Right ventricle myocardium superior (tissue), 1 donor: ENCODE measurements at regions not wholly inside any gene's neighbourhood (a gene's known extent, or its start where the extent isn't known, plus 50 kb on each side); places are given as distances from the start of the nearest gene placed in this dataset.
"Not testable (repeated sequence)": the region's sequence is repeated elsewhere in the genome, so short reads cannot be mapped to it uniquely, and the experiment has no call there.

Experiments
- ATAC-seq: fragments of 200-7000 bp; cut with Tn5 transposase; one replicate; pipeline ENCODE4 v1.9.1; 2020; ENCODE audit warnings: mild to moderate bottlenecking; ENCODE audit not compliant: poor library complexity
- DNase-seq: peaks from one replicate; pipeline ENCODE4 v3.0.0-alpha.2; 2020
- intact Hi-C: fragments of 100-400 bp; cut with DNase I; formaldehyde crosslinking; loops from one replicate; pipeline ENCODE4 v1.11.2; 2022
- donor health status: DM: no; HTN: yes; CAD: no; lungs with severe emphysema.

DNA sequence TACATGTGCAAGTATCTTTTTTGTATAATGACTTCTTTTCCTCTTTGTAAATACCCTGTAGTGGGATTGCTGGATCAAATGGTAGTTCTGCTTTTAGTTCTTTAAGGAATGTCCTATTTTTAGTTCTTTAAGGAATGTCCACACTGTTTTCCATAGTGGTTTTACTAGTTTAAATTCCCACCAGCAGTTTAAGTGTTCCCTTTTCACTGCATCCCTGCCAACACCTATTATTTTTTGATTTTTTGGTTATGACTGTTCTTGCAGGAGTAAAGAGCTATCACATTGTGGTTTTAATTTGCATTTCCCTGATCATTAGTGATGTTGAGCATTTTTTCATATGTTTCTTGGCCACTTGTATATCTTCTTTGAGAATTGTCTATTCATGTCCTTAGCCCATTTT is 164.4 kb downstream of the RND3 start:
- ATAC-seq, intact Hi-C loops, DNase-seq: not testable (repeated sequence)

DNA sequence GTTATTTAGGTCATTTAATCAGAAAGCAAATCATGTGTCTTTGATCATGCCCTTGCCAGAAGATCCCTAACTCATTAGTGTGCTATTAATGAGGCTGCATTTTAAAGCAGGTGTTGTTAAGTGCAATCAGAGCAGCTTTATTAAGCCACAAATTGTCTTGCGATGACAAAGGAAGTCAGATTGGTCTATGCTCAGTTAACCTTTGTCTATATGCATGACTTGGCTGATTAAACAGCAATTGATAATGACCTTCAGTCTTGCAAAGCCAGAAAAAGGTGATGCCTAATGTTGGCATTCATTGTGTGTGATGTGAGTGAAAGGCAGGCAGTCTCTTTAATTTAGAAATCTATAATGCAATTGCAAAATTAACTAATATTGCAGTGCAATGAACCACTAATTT is 166.9 kb downstream of the RND3 start:
- intact Hi-C loops, result no loop called here
- DNase-seq, result no peak
- ATAC-seq, result no peak

DNA sequence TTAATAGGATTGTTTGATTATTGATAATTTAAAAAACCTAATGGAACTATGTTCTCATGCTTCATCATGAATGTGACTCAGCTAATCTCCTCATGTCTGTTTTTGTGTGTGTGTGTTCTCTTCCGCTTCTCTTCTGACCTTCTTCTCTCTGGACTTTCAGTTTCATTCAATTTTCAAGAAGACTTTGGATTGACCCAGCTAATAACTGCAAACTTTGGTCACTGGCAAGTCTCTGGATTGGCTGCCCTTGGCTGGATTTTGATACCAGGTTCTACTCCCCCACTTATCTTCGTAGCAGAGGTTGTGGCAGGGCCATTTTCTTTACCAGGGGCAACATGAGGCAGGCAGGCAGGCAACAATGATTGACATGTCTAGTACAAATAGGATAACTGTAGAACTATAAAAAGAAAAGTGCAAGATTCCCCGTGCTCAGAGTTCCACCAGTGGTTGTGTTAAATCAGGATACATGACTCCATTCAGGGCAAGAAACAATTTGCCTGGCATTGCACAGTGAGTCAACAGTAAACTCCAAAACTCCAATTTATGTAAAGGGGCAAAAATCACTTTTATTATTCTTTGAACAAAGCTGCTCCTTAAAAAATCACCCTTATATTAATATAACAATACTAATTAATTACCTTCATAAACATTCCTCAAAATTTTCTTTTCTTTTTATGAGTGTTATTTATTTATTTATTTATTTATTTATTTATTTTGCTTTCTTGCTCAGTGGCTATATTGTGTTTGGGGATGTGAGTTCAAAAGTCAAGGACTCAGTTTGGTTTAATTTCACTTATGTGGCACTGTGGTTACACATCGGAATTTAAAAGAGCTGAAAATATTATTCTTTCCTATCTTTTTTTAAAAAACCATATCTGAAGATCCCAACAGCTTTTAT is 167.6 kb downstream of the RND3 start:
- DNase-seq (no peak), ATAC-seq (no peak)
- intact Hi-C loops, result no loop called here

DNA sequence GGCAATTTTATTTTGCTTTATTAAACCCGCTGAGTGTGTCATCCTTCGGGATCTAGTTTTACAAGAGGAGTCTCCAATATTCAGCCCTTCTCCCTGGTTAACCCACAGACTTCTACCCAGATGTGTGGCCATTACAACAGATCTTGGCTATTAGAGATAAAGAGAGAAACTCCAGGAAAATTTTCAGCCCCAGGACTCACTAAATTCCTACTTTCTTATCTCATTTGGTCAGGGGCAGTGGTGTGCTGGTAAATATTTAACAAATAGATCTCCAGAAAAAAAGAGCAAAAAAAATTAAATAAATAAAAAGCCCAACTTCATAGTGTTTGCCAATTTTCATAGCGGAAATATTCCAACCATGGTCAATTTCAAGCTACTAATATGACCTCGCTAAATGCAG is 168.4 kb downstream of the RND3 start:
- DNase-seq, result no peak
- no peak for ATAC-seq
- intact Hi-C loops, result no loop called here

DNA sequence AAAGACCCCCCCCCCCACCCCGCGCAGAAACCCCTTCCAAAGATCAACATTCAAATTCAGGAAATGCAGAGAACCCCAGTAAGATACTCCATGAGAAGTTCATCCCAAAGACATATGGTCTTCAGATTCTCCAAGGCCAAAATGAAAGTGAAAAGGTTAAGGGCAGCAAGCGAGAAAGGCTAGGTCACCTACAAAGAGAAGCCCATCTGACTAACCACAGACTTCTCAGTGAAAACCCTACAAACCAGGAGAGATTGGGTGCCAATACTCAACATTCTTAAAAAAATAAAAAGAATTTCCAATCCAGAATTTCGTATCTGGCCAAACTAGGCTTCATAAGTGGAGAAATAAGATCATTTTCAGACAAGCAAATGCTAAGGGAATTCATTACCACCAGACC is 175.2 kb downstream of the RND3 start:
- no peak for ATAC-seq
- DNase-seq, result no peak

DNA sequence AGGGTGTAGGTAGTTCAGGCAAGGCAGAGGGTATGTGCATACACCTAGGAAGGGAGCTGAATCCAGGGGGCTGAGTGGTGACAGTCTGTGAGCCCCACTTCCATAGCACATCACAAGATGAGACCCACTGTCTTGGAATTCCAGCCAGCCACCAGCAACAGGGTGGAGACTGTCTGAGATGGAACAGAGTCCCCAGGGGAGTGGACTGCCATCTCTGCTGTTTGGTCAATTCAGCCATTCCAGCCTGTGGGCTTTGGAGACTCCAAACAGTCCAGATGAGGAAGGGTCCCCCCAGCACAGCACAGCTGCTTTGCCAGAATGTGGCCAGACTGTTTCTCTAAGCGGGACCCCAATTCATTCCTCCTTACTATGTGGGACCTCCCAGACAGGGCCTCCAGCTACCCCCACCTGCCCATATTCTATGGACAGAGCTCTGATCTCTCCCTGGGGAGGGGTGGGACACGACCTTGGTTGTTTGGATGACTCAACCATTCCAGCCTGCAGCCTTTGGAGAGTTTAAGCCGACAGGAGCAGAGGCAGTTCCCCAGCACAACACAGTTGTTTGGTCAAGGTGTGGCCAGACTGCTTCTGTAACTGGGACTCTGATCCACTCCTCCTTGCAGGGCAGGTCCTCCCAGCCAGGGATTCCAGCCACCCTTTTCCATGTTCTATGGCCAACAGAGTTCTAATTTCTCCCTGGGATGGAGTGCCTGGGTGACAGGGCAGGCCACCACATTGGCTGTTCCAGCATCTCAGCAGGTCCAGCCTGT is 178.0 kb downstream of the RND3 start:
- ATAC-seq (no peak), DNase-seq (no peak)
- intact Hi-C loops, result no loop called here

More for the DNA sequence above, 175.2 kb downstream of the RND3 start:
- intact Hi-C loops, result no loop called here

DNA sequence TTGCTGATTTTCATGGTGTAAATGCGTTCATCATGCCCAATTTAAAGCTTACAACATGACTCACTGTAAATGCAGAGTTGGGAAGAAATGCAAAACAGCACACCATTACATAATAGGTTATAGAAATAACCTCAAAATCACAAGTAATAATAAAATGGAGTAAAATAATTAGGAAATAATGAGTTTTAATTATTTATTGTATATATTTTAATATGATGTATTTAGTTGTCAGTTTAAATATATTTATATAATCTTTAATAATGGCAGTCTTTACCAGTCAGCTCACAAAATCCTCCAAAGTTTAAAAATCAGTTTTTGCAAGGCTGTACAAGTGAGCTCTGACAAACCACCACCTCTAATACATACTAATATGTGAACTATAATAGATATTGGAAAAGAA is 180.2 kb downstream of the RND3 start:
- ATAC-seq, result no peak
- intact Hi-C loops, result no loop called here

DNA sequence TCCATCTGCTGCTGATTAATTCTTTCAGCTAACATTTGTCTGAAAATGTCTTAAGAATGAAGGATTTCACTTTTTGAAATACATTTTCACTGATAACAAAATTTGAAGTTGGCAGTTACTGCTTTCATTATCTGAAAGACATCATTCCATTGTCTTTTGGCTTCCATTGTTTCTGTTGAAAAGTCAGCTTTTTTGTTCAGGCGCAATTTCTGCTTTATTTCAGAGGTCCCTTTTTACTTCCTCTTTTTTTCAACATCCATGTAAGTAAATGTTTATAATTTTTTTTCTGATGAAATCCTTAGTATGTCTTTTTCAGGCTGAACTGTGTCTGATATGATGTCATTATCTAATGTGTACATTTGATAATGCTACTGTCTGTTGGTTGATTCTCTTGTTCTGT is 184.2 kb downstream of the RND3 start:
- intact Hi-C loops, result no loop called here
- ATAC-seq, result no peak
- DNase-seq, result no peak

More for the DNA sequence above, 180.2 kb downstream of the RND3 start:
- no peak for DNase-seq

DNA sequence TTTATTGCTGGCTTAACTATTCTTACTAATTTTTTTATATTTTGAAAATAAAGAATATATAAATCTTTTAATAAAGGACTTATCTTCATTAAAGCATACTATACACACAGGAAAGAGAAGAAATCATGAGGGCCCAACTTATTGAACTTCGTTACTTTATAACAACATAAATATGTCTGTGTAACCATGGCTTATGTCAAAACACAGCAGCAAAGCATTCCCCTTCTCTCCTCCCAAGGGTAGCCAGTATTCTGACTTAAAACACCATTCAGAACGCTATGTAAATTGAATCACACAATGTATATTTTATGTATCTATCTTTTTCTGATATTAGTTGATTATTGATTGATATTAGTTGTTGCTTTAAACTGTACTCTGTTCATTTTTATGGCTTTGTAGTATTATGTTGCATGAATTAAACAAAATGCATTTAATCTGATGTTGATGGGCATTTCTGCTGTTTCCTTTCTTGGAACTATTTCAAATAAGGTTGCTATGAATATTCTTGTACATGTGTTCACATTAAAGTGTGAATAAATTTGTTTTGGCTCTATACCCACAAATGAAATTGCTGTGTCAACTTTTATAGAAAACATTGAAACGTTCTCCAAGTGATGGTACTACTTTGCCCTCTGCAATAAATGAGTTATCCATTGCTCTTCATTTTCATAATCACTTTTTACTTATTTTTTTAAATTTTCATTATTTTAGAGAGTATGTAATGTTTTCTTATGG is 188.7 kb downstream of the RND3 start:
- intact Hi-C loops, result no loop called here
- ATAC-seq, result no peak
- no peak for DNase-seq

DNA sequence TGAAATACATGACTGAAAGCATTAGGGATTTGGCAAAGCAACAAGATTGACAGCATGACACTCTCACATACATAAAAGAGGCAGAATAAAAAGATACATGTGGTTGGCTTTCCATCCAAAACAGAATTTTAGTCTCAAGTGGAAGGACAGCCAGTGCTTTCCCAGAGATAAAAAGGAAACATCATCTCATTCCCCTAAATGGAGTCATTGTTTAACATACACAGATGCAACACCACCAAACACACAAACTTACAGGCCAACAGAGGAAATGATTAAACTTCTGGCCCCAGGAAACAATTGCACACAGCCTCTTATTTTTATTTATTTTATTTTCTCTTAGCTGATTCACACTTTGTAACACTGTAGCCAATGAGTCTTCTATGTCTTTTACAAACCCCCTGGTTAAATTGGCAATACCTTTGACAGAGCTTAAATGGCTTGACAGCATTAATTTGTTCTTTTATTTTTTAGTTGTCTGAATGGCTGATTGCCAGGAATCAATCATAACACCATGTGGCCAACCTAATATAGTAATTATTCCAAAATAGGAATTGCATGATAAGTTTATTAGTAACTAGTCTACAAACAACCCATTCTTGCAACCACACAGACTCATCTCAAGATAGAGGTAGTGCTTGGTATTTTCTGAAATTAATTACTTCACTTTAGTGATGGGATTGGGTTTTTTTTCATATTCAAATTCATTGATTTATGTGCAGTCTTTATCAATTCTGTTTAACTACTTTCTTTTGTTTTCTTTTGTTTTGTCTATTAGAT is 190.5 kb downstream of the RND3 start:
- peak; percentile 82 for ATAC-seq
- no peak for DNase-seq
- intact Hi-C loops, result no loop called here

DNA sequence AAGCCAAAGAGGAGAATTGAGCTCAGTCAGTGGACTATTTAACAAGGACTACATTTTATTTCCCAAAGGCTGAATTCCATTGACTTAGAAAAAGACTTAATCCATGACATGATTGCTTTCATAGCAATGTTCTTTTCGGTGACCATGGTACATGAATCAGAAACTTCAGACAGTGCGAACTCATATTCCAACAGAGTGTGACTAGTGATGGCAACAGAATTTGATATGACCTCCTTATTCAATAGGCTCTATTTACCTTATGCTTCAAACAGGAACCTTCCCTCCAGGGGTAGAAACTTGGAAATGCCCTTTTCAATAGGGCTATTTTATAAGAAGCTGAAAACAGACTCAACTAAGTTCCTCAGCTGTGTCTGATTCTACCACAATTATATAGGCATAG is 191.9 kb downstream of the RND3 start:
- DNase-seq, result no peak
- intact Hi-C loops, result no loop called here
- no peak for ATAC-seq

DNA sequence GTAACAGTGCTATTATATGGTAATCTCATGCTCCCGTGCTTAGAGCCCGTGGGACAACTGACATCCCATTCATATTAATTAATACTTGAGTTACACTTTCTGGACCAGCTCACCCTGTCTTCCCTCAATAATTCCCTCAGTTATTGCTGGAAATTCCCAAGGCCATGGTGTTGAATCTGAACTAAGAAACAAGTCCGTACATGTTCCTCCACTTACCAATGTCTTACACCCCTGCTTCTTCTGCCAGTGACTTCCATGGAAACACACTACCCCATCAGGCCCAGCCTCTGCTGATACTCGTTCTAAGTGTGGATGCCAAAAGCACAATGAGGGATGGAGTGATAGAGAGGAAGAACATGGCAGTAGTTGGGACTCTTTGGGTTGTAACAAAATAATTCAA is 193.7 kb downstream of the RND3 start:
- ATAC-seq, result no peak
- DNase-seq, result no peak
- intact Hi-C loops, result no loop called here

DNA sequence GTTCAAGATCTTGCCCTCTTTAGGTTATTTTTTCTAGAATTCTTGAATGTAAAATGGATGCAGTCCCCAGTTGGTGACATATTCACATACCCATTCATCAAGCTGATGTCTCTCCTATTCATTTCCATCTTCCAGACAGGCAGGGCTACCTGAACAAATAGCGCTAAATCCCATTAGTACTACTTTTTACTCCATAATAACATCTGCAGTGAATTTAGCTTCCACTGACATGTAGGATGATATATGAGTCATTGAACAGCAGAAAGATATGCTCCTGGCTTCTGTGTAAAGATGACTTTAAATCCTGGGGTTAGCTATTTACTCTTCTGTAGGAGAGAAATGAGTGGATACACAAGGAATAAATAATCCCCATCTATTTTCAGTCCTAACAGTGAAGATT is 194.7 kb downstream of the RND3 start:
- ATAC-seq (no peak), DNase-seq (no peak)
- intact Hi-C loops, result no loop called here

DNA sequence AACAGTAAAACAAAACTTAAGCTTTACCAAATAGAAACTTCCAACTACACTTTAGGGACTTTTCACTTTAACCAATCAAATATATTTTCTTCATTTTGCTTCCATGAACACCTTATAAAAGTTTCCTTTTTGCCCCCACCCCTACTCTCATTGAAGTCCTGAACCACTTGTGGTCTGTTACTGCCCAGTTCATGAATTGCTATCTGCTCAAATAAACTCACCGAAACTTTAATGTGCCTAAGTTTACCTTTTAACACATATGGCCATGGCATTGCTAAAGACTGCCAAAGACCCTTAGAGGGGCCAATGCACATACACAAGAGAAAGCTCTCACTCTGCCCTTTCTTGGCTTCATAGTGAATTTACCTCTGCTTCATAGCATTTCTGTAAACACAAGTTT is 195.3 kb downstream of the RND3 start:
- intact Hi-C loops, result no loop called here
- no peak for DNase-seq
- no peak for ATAC-seq

DNA sequence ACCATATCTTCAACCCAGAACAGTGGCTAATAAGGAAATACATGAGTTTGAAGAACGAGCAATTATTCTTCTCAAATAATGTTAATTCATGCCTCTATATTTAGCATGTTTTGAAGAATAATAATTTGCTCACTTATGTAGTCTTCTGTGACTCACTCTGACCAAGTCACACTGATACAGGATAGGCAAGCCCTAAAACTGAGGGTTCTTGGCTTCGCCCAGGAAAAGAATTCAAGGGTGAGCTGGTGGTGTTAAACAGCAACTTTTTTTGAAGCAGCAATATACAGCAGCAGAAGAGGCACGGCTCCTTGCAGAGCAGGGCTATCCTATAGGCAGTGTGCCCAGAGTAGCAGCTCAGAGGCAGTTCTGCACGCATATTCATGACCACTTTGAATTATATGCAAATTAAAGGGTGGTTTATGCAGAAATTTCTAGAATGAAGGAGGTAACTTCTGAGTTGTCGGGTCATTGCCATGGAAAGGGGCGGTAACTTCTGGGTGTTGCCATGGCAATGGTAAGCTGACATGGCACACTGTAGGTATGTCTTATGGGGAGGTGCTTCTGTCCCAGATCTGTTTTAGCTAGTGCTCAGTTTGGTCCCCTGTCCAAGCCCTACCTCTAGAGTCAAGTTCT is 200.6 kb downstream of the RND3 start:
- DNase-seq, result no peak
- no peak for ATAC-seq
- intact Hi-C loops, result no loop called here

DNA sequence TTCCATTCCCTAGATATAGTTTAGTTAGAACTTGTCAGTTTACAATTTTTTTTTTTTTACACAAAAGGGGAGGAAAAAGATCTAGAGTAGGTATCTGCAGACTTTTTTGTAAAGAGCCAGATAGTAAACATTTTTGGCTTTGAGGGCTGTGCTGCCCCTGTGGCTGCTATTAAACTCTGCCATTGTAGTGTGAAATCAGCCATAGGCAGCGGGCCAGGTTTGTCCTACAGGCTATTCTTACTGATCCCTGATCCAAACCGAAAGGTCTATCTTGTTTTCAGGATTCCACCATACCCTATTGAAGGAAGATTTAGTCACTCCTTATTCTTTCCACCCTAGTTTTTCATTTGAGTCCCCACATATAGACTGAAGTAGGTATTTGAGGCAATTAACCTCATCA is 203.4 kb downstream of the RND3 start:
- ATAC-seq (no peak), DNase-seq (peak; percentile 41)
- intact Hi-C loops, result no loop called here

DNA sequence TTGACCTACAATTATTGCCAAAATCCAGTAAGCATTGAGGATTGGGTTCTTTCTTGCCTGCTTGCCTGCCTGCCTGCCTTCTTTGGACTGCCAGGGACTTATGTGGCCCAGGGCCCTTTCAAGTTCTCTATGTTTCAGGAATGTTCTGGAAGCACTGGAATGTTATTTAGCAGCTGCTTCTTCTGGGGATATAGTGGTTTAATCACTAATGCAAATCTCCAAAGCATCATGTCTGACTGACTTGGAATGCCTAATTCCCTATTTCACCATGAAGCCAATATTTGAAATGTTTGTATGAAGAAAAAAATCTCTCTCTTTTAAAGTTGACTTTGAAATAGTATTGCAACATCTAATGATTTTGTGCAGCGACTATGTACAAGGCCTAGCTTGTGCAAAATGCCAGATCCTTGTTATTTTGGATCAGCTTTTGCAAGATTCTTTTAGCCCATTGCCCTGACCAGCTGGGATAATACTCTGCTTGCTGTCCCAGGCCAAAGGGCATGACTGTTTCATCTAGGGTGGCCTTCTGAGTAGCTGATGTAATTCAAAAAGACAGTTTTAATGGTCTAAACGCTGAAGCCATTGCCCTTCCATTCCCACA is 204.6 kb downstream of the RND3 start:
- no peak for DNase-seq
- ATAC-seq, result peak; percentile 77
- intact Hi-C loops, result no loop called here

DNA sequence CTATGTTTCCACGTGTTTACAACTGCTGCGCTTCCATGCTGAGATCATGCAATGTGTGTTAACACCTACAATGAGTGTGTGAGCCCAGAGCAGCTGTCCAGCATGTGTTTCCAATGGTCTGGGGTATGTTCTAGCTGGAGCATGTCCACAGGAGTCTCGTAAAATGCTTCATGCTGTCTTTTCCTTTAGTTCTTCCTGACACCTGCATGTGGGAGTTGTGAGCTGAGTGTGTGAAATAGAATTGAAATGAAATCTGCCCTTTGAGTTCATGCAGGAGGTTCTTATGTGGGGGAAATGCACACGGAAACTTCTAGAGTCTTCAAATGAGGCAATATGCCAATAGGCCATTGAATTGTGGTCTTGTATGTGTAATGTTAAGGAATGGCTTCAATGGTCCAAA is 205.1 kb downstream of the RND3 start:
- intact Hi-C loops, result no loop called here
- DNase-seq, result no peak
- no peak for ATAC-seq
